CD4-positive, alpha-beta T cell (primary cell): ENCODE measurements at regions not wholly inside any gene's neighbourhood (a gene's known extent, or its start where the extent isn't known, plus 50 kb on each side); places are given as distances from the start of the nearest gene placed in this dataset.

Experiments
- ATAC-seq: fragments of 200-7000 bp; cut with Tn5 transposase; one replicate; pipeline ENCODE4 v1.10.0; 2022; ENCODE audit warnings: mild to moderate bottlenecking; ENCODE audit not compliant: poor library complexity
- CTCF ChIA-PET: fragments of 350-600 bp; sonication (Branson Sonifier 250); formaldehyde crosslinking; loops from one replicate; lab custom pipeline; 2021; ENCODE audit warnings: antibody characterized with exemption, inconsistent platforms; lab: Charles Lee
- POLR2A ChIA-PET: fragments of 350-600 bp; sonication (Branson Sonifier 250); formaldehyde crosslinking; loops from one replicate; lab custom pipeline; 2021; ENCODE audit warnings: antibody characterized with exemption, inconsistent platforms; lab: Charles Lee
- DNase-seq, 14 experiments: peaks; one replicate each; pipeline ENCODE4 v3.0.0-alpha.2; 2013 to 2020; ENCODE audit warnings: mixed read lengths in 2 of 14
- H3K27ac ChIP-seq, 2 donors: one replicate each; pipeline versions ENCODE4 v1.5.1 to v1.7.0; 2013; ENCODE audit warnings: low read length in 2 of 2, low read depth in 1 of 2, mild to moderate bottlenecking in 1 of 2
- H3K27me3 ChIP-seq, 2 experiments: 1 replicate in 1 of 2; 2 replicates in 1 of 2; pipeline versions ENCODE4 v1.6.1 to v1.7.0; 2013; ENCODE audit warnings: low read length in 2 of 2, control low read depth in 1 of 2, mild to moderate bottlenecking in 1 of 2, moderate library complexity in 1 of 2; ENCODE audit not compliant: insufficient read depth in 2 of 2, control insufficient read depth in 1 of 2
- H3K36me3 ChIP-seq: one replicate; pipeline ENCODE4 v1.6.1; 2013; ENCODE audit warnings: low read length, control low read depth; ENCODE audit not compliant: insufficient read depth
- H3K4me1 ChIP-seq: one replicate; pipeline ENCODE4 v1.6.1; 2013; ENCODE audit warnings: low read length, control low read depth; ENCODE audit not compliant: insufficient read depth
- H3K4me3 ChIP-seq: one replicate; pipeline ENCODE4 v1.5.1; 2013; ENCODE audit warnings: mild to moderate bottlenecking, low read length, moderate library complexity
- H3K9me3 ChIP-seq, 2 experiments: 1 replicate in 1 of 2; 2 replicates in 1 of 2; pipeline versions ENCODE4 v1.6.1 to v1.7.0; 2013; ENCODE audit warnings: low read length in 2 of 2, mild to moderate bottlenecking in 2 of 2, control low read depth in 1 of 2, moderate library complexity in 1 of 2; ENCODE audit not compliant: control insufficient read depth in 1 of 2, insufficient read depth in 1 of 2
- H3K27ac Mint-ChIP-seq: one replicate; pipeline ENCODE4 v1.8.0; 2020; ENCODE audit warnings: mixed read lengths
- H3K27me3 Mint-ChIP-seq: one replicate; pipeline ENCODE4 v1.8.0; 2021; ENCODE audit warnings: mixed read lengths
- H3K36me3 Mint-ChIP-seq: one replicate; pipeline ENCODE4 v1.8.0; 2021; ENCODE audit warnings: low read depth, mixed read lengths
- H3K4me1 Mint-ChIP-seq: one replicate; pipeline ENCODE4 v1.8.0; 2021; ENCODE audit warnings: low read depth, mixed read lengths
- H3K4me3 Mint-ChIP-seq: one replicate; pipeline ENCODE4 v1.8.0; 2020; ENCODE audit warnings: mild to moderate bottlenecking, mixed read lengths
- H3K9me3 Mint-ChIP-seq: one replicate; pipeline ENCODE4 v1.8.0; 2020; ENCODE audit warnings: mixed read lengths
- intact Hi-C, 2 experiments: fragments of 100-400 bp; cut with DNase I in 1 of 2; cut with micrococcal nuclease in 1 of 2; formaldehyde crosslinking; loops; one replicate each; pipeline versions ENCODE4 v1.15.1 to v1.9.0; 2023 to 2025; cut with DNase I, micrococcal nuclease
- TF ChIP-seq, protein P1 (sequence below): fragments of 200-600 bp; IDR thresholded peaks from one replicate; pipeline ENCODE4 v1.8.0; 2022; ENCODE audit warnings: antibody characterized with exemption, mild to moderate bottlenecking

DNA sequence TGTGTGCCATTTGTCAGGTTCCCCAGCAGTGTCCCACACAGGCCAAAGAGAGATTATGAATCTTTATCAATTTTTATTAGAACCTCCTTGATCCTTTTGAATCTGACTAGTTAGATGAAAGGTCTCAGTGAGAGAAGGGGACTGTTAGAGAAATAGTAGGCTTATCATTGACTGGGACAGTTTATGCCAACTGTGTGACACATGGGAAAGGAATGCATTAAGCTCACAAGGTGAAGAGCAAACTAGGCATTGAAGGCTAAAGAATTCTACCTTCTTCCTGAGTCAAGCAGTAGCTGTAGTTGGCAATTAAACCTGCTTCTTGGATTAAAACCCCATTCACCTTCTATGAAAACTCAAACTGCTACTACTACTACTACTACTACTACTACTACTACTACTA, 389.6 kb upstream of the CDH19 start:
- Histone ChIP-seq H3K36me3 (no peaks in the 10 kb centered on the region), H3K4me3 (no peak overlapping the region), H3K27ac (no peak overlapping the region), H3K4me1 (no peaks in the 10 kb centered on the region), H3K9me3 (peaks cover 0 to 8% of the 10 kb centered on the region in 2 experiments), H3K27me3 (no peaks in the 10 kb centered on the region)
- Mint-ChIP-seq H3K36me3 (no peaks in the 10 kb centered on the region), H3K9me3 (peaks cover 3% of the 10 kb centered on the region), H3K4me1 (no peaks in the 10 kb centered on the region), H3K27me3 (no peaks in the 10 kb centered on the region), H3K27ac (no peak overlapping the region), H3K4me3 (no peak overlapping the region)
- ChIA-PET POLR2A (no interaction called here), CTCF (no interaction called here)
- TF ChIP-seq, protein P1, sequence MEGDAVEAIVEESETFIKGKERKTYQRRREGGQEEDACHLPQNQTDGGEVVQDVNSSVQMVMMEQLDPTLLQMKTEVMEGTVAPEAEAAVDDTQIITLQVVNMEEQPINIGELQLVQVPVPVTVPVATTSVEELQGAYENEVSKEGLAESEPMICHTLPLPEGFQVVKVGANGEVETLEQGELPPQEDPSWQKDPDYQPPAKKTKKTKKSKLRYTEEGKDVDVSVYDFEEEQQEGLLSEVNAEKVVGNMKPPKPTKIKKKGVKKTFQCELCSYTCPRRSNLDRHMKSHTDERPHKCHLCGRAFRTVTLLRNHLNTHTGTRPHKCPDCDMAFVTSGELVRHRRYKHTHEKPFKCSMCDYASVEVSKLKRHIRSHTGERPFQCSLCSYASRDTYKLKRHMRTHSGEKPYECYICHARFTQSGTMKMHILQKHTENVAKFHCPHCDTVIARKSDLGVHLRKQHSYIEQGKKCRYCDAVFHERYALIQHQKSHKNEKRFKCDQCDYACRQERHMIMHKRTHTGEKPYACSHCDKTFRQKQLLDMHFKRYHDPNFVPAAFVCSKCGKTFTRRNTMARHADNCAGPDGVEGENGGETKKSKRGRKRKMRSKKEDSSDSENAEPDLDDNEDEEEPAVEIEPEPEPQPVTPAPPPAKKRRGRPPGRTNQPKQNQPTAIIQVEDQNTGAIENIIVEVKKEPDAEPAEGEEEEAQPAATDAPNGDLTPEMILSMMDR = no peak
- DNase-seq = no peak
- intact Hi-C loops = no loop called here
- no peak for ATAC-seq

DNA sequence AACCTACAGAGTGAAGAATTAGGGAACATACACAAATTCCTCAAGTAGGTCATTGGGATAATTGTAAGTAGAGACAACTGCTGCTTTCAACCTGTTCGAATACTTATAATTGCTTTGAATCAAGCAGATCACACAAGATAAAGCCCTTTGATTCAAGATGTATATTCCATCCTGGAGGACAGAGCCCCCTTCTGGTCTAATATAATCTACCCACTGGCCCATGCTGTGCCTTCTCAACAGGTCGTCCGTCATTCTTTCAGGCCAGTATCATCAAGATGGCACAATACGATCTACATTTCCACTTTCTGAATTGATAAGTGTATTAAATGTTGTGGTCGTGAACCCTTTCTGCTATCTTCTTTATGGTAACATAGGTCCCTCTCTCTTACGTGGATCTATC, 387.0 kb upstream of the CDH19 start:
- peaks cover 10% of the 10 kb centered on the region for H3K9me3 Mint-ChIP-seq
- H3K36me3 ChIP-seq = no peaks in the 10 kb centered on the region
- H3K4me3 ChIP-seq = no peak overlapping the region
- H3K36me3 Mint-ChIP-seq = no peaks in the 10 kb centered on the region
- no peaks in the 10 kb centered on the region for H3K4me1 ChIP-seq
- no peak overlapping the region for H3K27ac Mint-ChIP-seq
- no peaks in the 10 kb centered on the region for H3K27me3 ChIP-seq
- no peak for DNase-seq
- peaks cover 0 to 8% of the 10 kb centered on the region in 2 experiments for H3K9me3 ChIP-seq
- ChIA-PET POLR2A (no interaction called here), CTCF (no interaction called here)
- H3K27ac ChIP-seq = no peak overlapping the region
- no peaks in the 10 kb centered on the region for H3K27me3 Mint-ChIP-seq
- no peaks in the 10 kb centered on the region for H3K4me1 Mint-ChIP-seq
- ATAC-seq = no peak
- no peak overlapping the region for H3K4me3 Mint-ChIP-seq
- TF ChIP-seq, protein P1 = no peak
- intact Hi-C loops = no loop called here

DNA sequence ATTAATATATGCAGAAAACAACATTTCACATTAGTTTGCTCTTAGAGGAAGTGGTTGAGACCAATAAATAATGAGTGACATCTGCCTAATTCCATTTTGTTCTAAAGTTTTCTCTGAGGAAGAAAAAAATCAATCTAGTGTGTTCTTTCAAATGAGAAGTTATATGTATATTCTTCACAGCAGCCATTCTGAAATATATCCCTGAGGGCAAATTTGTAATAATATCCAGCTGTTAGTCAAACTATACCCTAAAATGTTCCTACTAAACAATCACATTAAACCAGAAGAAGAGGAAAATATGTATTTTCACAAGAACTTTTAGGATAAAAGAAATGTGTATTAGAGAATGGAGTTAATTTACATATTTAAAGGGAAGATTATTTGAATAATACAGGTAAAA, 375.1 kb upstream of the CDH19 start:
- Histone ChIP-seq H3K9me3 (no peaks in the 10 kb centered on the region), H3K27me3 (no peaks in the 10 kb centered on the region), H3K4me1 (no peaks in the 10 kb centered on the region), H3K27ac (no peak overlapping the region), H3K4me3 (no peak overlapping the region), H3K36me3 (no peaks in the 10 kb centered on the region)
- Mint-ChIP-seq H3K4me3 (no peak overlapping the region), H3K36me3 (no peaks in the 10 kb centered on the region), H3K27me3 (no peaks in the 10 kb centered on the region), H3K27ac (no peak overlapping the region), H3K4me1 (no peaks in the 10 kb centered on the region), H3K9me3 (peaks cover 2% of the 10 kb centered on the region)
- intact Hi-C loops = no loop called here
- TF ChIP-seq, protein P1 = no peak
- DNase-seq (no peak), ATAC-seq (no peak)
- CTCF ChIA-PET = interaction anchor here (1.3 kb wide), 1 partner anchor 8 kb away, joined by 3 read pairs; no protein-coding TSS in a partner anchor
- POLR2A ChIA-PET = no interaction called here
